ENCODE measurements at regions not wholly inside any gene's neighbourhood (a gene's known extent, or its start where the extent isn't known, plus 50 kb on each side); places are given as distances from the start of the nearest gene placed in this dataset.
"Not testable (repeated sequence)": the region's sequence is repeated elsewhere in the genome, so short reads cannot be mapped to it uniquely, and the experiment has no call there.

- TF ChIP-seq CTCF (IDR thresholded peaks at IDR 0.05; ENCODE audit: extremely low read depth, missing control alignments): no peak
- DNase-seq (ENCODE audit: low spot score): no peak
These were observed 683.6 kb downstream of the BCKDHB start for GRCh38 chr6:80789912-80790570.

GRCh38 chr6:80783271-80783670 is 676.8 kb downstream of the BCKDHB start:
- not testable (repeated sequence) for DNase-seq (ENCODE audit: low spot score)

- no peak for TF ChIP-seq CTCF (IDR thresholded peaks at IDR 0.05; ENCODE audit: extremely low read depth, missing control alignments)
- no peak for DNase-seq (ENCODE audit: low spot score)
These were observed 665.5 kb downstream of the BCKDHB start for GRCh38 chr6:80771941-80772340.

- DNase-seq (ENCODE audit: low spot score): no peak
- TF ChIP-seq CTCF (IDR thresholded peaks at IDR 0.05; ENCODE audit: extremely low read depth, missing control alignments): no peak
These were observed 662.6 kb downstream of the BCKDHB start for GRCh38 chr6:80769106-80769505.

- no peak for TF ChIP-seq CTCF (IDR thresholded peaks at IDR 0.05; ENCODE audit: extremely low read depth, missing control alignments)
- DNase-seq (ENCODE audit: low spot score): no peak
These were observed 661.3 kb downstream of the BCKDHB start for GRCh38 chr6:80767808-80768207.

GRCh38 chr6:80744213-80744612 is 637.7 kb downstream of the BCKDHB start:
- DNase-seq (ENCODE audit: low spot score): no peak
- TF ChIP-seq CTCF (IDR thresholded peaks at IDR 0.05; ENCODE audit: extremely low read depth, missing control alignments): no peak

GRCh38 chr6:80742481-80742880 is 636.0 kb downstream of the BCKDHB start:
- TF ChIP-seq CTCF (IDR thresholded peaks at IDR 0.05; ENCODE audit: extremely low read depth, missing control alignments): no peak
- no peak for DNase-seq (ENCODE audit: low spot score)

GRCh38 chr6:80733641-80734040 is 627.2 kb downstream of the BCKDHB start:
- DNase-seq (ENCODE audit: low spot score): no peak
- TF ChIP-seq CTCF (IDR thresholded peaks at IDR 0.05; ENCODE audit: extremely low read depth, missing control alignments): no peak

Measured in GM20000 (cell line).